H1 (cell line): ENCODE measurements at regions not wholly inside any gene's neighbourhood (a gene's known extent, or its start where the extent isn't known, plus 50 kb on each side); places are given as distances from the start of the nearest gene placed in this dataset.

ENCODE experiments used
- BCL11A ChIP-seq, 2 experiments: IDR thresholded peaks; one replicate each; pipeline ENCODE4 v1.6.1; 2011; ENCODE audit warnings: low read depth in 2 of 2, low read length in 2 of 2, mild to moderate bottlenecking in 2 of 2
- CHD7 ChIP-seq: fragments of 300-600 bp; sonication (generic); IDR thresholded peaks from 2 replicates; pipeline ENCODE4 v1.7.1; 2012; ENCODE audit warnings: low read length, moderate library complexity, mild to moderate bottlenecking, inconsistent platforms; ENCODE audit not compliant: insufficient replicate concordance
- FOSL1 ChIP-seq: IDR thresholded peaks from 2 replicates; pipeline ENCODE4 v1.6.1; 2011; ENCODE audit warnings: mild to moderate bottlenecking, low read depth, low read length, moderate library complexity; ENCODE audit not compliant: insufficient read depth
- RAD21 ChIP-seq, 2 experiments: IDR thresholded peaks in 1 of 2; conservative IDR thresholded peaks in 1 of 2; 2 replicates each; pipeline ENCODE4 v1.6.1; 2011; ENCODE audit warnings: low read depth in 2 of 2, low read length in 2 of 2, improper control_type of control experiment in 1 of 2, inconsistent platforms in 1 of 2, mild to moderate bottlenecking in 1 of 2, moderate library complexity in 1 of 2
- TBP ChIP-seq: IDR thresholded peaks from 2 replicates; pipeline ENCODE4 v1.6.1; 2011; ENCODE audit warnings: low read depth, low read length, improper control_type of control experiment

- TF ChIP-seq CHD7 (no peak), BCL11A (IDR thresholded peaks at IDR 0.05; ENCODE audit: low read depth in 2 of 2, low read length in 2 of 2) (no peak), FOSL1 (no peak), TBP (no peak), RAD21 (IDR thresholded peaks at IDR 0.05 in 1 of 2, conservative IDR thresholded peaks at IDR 0.05 in 1 of 2; ENCODE audit: low read depth in 2 of 2, low read length in 2 of 2) (peak; percentile 62 to 73)
Observed at GRCh38 chr10:6701289-6701688, 121.2 kb upstream of the PRKCQ start (continued).
